ENCODE measurements at regions not wholly inside any gene's neighbourhood (a gene's known extent, or its start where the extent isn't known, plus 50 kb on each side); places are given as distances from the start of the nearest gene placed in this dataset.
A peak's percentile ranks its signal among the peaks of the same experiment; 100 is the strongest.

GRCh38 chr3:40780291-40780924 lies 255.6 kb downstream of the ZNF621 start:
- no peak for TF ChIP-seq CTCF (IDR thresholded peaks at IDR 0.05; ENCODE audit: control insufficient read depth, extremely low read depth, insufficient read depth)
- H3K4me3 ChIP-seq (ENCODE audit: low read depth, low read length), result no peak overlapping the region
- DNase-seq (ENCODE audit: low read depth), result no peak

GRCh38 chr3:40780925-40781406 lies 256.2 kb downstream of the ZNF621 start:
- no peak for DNase-seq (ENCODE audit: low read depth)
- TF ChIP-seq CTCF (IDR thresholded peaks at IDR 0.05; ENCODE audit: control insufficient read depth, extremely low read depth, insufficient read depth), result no peak
- H3K4me3 ChIP-seq (ENCODE audit: low read depth, low read length), result no peak overlapping the region

GRCh38 chr3:40782111-40782721 lies 257.5 kb downstream of the ZNF621 start:
- DNase-seq (ENCODE audit: low read depth), result no peak
- peak; percentile 16; the same call in 1 of the 2 replicates for TF ChIP-seq CTCF (IDR thresholded peaks at IDR 0.05; ENCODE audit: control insufficient read depth, extremely low read depth, insufficient read depth)
- no peak overlapping the region for H3K4me3 ChIP-seq (ENCODE audit: low read depth, low read length)

- H3K4me3 ChIP-seq (ENCODE audit: low read depth, low read length), result no peak overlapping the region
- DNase-seq (ENCODE audit: low read depth), result no peak
- no peak for TF ChIP-seq CTCF (IDR thresholded peaks at IDR 0.05; ENCODE audit: control insufficient read depth, extremely low read depth, insufficient read depth)
Observed at GRCh38 chr3:40790746-40791145, 266.0 kb downstream of the ZNF621 start.

- no peak for TF ChIP-seq CTCF (IDR thresholded peaks at IDR 0.05; ENCODE audit: control insufficient read depth, extremely low read depth, insufficient read depth)
- H3K4me3 ChIP-seq (ENCODE audit: low read depth, low read length), result no peak overlapping the region
- DNase-seq (ENCODE audit: low read depth), result no peak
Observed at GRCh38 chr3:40793730-40794129, 269.0 kb downstream of the ZNF621 start.

- H3K4me3 ChIP-seq (ENCODE audit: low read depth, low read length), result no peak overlapping the region
- TF ChIP-seq CTCF (IDR thresholded peaks at IDR 0.05; ENCODE audit: control insufficient read depth, extremely low read depth, insufficient read depth), result no peak
- no peak for DNase-seq (ENCODE audit: low read depth)
Observed at GRCh38 chr3:40800343-40800742, 275.6 kb downstream of the ZNF621 start.
